GM23248 (cell line): ENCODE measurements at regions not wholly inside any gene's neighbourhood (a gene's known extent, or its start where the extent isn't known, plus 50 kb on each side); places are given as distances from the start of the nearest gene placed in this dataset.

ENCODE experiments used
- DNase-seq: peaks from one replicate; pipeline ENCODE4 v3.0.0-alpha.2; 2015
- H2AFZ ChIP-seq: fragments of 200-600 bp; sonication (generic); 2 replicates; pipeline ENCODE4 v1.6.1; 2016; ENCODE audit warnings: antibody characterized with exemption
- H3F3A ChIP-seq: fragments of 200-600 bp; sonication (generic); 2 replicates; pipeline ENCODE4 v1.6.1; 2016; ENCODE audit warnings: mild to moderate bottlenecking, antibody characterized with exemption, mixed run types; ENCODE audit not compliant: insufficient read depth
- H3K27ac ChIP-seq: fragments of 200-600 bp; sonication (generic); 2 replicates; pipeline ENCODE4 v1.5.1; 2016; ENCODE audit warnings: mild to moderate bottlenecking
- H3K27me3 ChIP-seq: fragments of 200-600 bp; sonication (generic); replicated peaks from 2 replicates; pipeline ENCODE4 v1.6.1; 2016; ENCODE audit warnings: mild to moderate bottlenecking; ENCODE audit not compliant: insufficient read depth
- H3K36me3 ChIP-seq: fragments of 200-600 bp; sonication (generic); 2 replicates; pipeline ENCODE4 v1.6.1; 2016; ENCODE audit warnings: low read depth, mild to moderate bottlenecking
- H3K4me1 ChIP-seq: fragments of 200-600 bp; sonication (generic); 2 replicates; pipeline ENCODE4 v1.6.1; 2016; ENCODE audit warnings: mild to moderate bottlenecking; ENCODE audit not compliant: insufficient read depth
- H3K4me2 ChIP-seq: fragments of 200-600 bp; sonication (generic); one replicate; pipeline ENCODE4 v1.6.1; 2016; ENCODE audit warnings: mild to moderate bottlenecking; ENCODE audit not compliant: unreplicated experiment
- H3K4me3 ChIP-seq: fragments of 200-600 bp; sonication (generic); 2 replicates; pipeline ENCODE4 v1.5.1; 2016; ENCODE audit warnings: mild to moderate bottlenecking
- H3K79me2 ChIP-seq: fragments of 200-600 bp; sonication (generic); 2 replicates; pipeline ENCODE4 v1.6.1; 2016; ENCODE audit warnings: mild to moderate bottlenecking; ENCODE audit not compliant: insufficient read depth
- H3K9ac ChIP-seq: fragments of 200-600 bp; sonication (generic); 2 replicates; pipeline ENCODE4 v1.6.1; 2016; ENCODE audit warnings: mild to moderate bottlenecking
- H3K9me2 ChIP-seq: fragments of 200-600 bp; sonication (generic); 2 replicates; pipeline ENCODE4 v1.6.1; 2016; ENCODE audit warnings: mixed run types, mild to moderate bottlenecking, moderate library complexity; ENCODE audit not compliant: insufficient read depth
- H3K9me3 ChIP-seq: fragments of 200-600 bp; sonication (generic); one replicate; pipeline ENCODE4 v1.6.1; 2017; ENCODE audit warnings: low read depth
- H4K20me1 ChIP-seq: fragments of 200-600 bp; sonication (generic); 2 replicates; pipeline ENCODE4 v1.6.0; 2016; ENCODE audit not compliant: insufficient read depth
- EZH2 ChIP-seq: fragments of 200-600 bp; sonication (generic); IDR thresholded peaks from 2 replicates; pipeline ENCODE4 v1.6.1; 2018; ENCODE audit warnings: antibody characterized with exemption, mild to moderate bottlenecking; ENCODE audit not compliant: insufficient read depth, poor library complexity, severe bottlenecking
- EZH2phosphoT487 ChIP-seq: fragments of 200-600 bp; sonication (generic); IDR thresholded peaks from 2 replicates; pipeline ENCODE4 v1.6.1; 2018; ENCODE audit warnings: antibody characterized with exemption, moderate library complexity, mild to moderate bottlenecking, low read depth; ENCODE audit not compliant: insufficient read depth
- whole genome bisulfite sequencing, 2 experiments: methylation state at CpG; one replicate each; pipeline ENCODE4 v1.1.6; 2015 to 2017; ENCODE audit warnings: low lambda C conversion rate in 2 of 2, low coverage in 1 of 2; ENCODE audit errors: missing lambda C conversion rate in 2 of 2; 5-methylcytosine and 5-hydroxymethylcytosine counted together
- in situ Hi-C: fragments of 300-500 bp; cut with MboI; formaldehyde crosslinking; loops from 2 replicates; pipeline ENCODE4 v1.15.0; 2020

- H3K9me3 ChIP-seq = no peaks in the 10 kb centered on the region
- no peaks in the 10 kb centered on the region for H3K36me3 ChIP-seq
- H3K9ac ChIP-seq = no peak overlapping the region
- H2AFZ ChIP-seq = no peak overlapping the region
- TF ChIP-seq EZH2phosphoT487 (no peak), EZH2 (no peak)
- in situ Hi-C loops = no loop called here
- H3K4me1 ChIP-seq = peaks cover 8% of the 10 kb centered on the region; the same call in 1 of the 2 replicates
- no peaks in the 10 kb centered on the region; the same call in 1 of the 2 replicates for H3K27me3 ChIP-seq
- H3K27ac ChIP-seq = no peak overlapping the region
- H3K9me2 ChIP-seq = no peaks in the 10 kb centered on the region
- H3K79me2 ChIP-seq = no peaks in the 10 kb centered on the region
- 68 to 78% methylated on average over 4 of the region's 4 CpGs for WGBS, 2 experiments
- no peaks in the 10 kb centered on the region for H3F3A ChIP-seq
- H4K20me1 ChIP-seq = no peaks in the 10 kb centered on the region
- no peak overlapping the region for H3K4me3 ChIP-seq
- no peak for DNase-seq
- no peak overlapping the region for H3K4me2 ChIP-seq
Observed at GRCh38 chr10:78448470-78448869, 414.8 kb downstream of the RPS24 start.

DNA sequence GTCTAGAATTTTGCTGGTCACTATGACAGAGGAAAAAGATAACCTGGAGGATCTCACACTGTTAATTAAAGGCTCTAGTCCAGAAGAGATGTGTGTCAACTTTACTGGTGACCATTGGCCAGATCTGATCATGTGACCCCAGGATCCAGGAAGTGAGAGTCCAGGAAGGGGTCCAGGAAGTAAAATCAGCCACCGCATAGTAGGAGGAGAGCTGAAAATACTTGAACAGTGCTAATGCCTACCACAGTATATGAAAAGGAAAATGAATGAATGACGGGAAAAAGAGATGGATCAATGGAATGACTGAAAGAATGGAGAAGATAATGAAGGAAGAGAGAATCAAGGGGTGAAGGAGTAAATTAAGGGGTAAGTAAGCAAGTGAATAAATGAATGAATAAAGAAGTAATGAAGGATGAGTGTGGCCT is 415.3 kb downstream of the RPS24 start:
- Histone ChIP-seq H3K4me1 (peaks cover 8% of the 10 kb centered on the region; the same call in 1 of the 2 replicates), H3K9me2 (no peaks in the 10 kb centered on the region), H3K9me3 (no peaks in the 10 kb centered on the region), H3K27me3 (no peaks in the 10 kb centered on the region; the same call in 1 of the 2 replicates), H4K20me1 (no peaks in the 10 kb centered on the region), H3K27ac (no peak overlapping the region), H3K9ac (no peak overlapping the region), H3K36me3 (no peaks in the 10 kb centered on the region), H2AFZ (no peak overlapping the region), H3K79me2 (no peaks in the 10 kb centered on the region), H3K4me2 (no peak overlapping the region), H3K4me3 (no peak overlapping the region), H3F3A (no peaks in the 10 kb centered on the region)
- TF ChIP-seq EZH2phosphoT487 (no peak), EZH2 (no peak)
- WGBS, 2 experiments = 74 to 90% methylated on average over 2 of the region's 2 CpGs
- DNase-seq = no peak
- in situ Hi-C loops = no loop called here

DNA sequence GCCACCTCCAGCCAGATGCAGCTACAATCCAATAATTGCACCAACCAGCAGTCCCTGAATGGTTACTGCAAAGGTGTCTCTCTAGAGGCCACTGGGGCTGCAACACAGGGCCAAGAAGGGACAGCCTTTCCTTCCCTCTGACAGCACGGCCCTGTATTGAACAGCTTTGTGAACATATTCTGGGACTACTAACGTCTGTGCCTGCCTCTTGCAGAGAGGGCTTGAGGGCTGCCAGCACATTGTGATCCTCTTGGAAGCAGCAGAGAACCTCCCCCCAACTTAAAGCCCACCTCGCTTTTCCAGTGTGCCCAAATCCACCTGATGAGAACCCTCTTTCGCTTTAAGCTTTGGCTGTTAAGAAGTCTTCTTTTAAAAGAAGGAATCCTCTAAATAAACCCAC is 415.9 kb downstream of the RPS24 start:
- Histone ChIP-seq H3K4me3 (no peak overlapping the region), H3F3A (no peaks in the 10 kb centered on the region), H3K9me3 (no peaks in the 10 kb centered on the region), H3K79me2 (no peaks in the 10 kb centered on the region), H3K4me2 (no peak overlapping the region), H3K4me1 (peaks cover 8% of the 10 kb centered on the region; the same call in 1 of the 2 replicates), H3K27me3 (no peaks in the 10 kb centered on the region; the same call in 1 of the 2 replicates), H3K9ac (no peak overlapping the region), H3K27ac (no peak overlapping the region), H3K36me3 (no peaks in the 10 kb centered on the region), H4K20me1 (no peaks in the 10 kb centered on the region), H2AFZ (no peak overlapping the region), H3K9me2 (no peaks in the 10 kb centered on the region)
- no peak for DNase-seq
- WGBS, 2 experiments = 87 to 88% methylated on average over 4 of the region's 4 CpGs
- in situ Hi-C loops = no loop called here
- no peak for TF ChIP-seq EZH2phosphoT487
- no peak for TF ChIP-seq EZH2

GRCh38 chr10:78450239-78450638 is 416.6 kb downstream of the RPS24 start:
- in situ Hi-C loops = no loop called here
- no peaks in the 10 kb centered on the region for H3K9me3 ChIP-seq
- H3F3A ChIP-seq = no peaks in the 10 kb centered on the region
- H3K9ac ChIP-seq = no peak overlapping the region
- TF ChIP-seq EZH2 = no peak
- TF ChIP-seq EZH2phosphoT487 = no peak
- no peaks in the 10 kb centered on the region for H3K9me2 ChIP-seq
- no peaks in the 10 kb centered on the region for H3K36me3 ChIP-seq
- DNase-seq = no peak
- no peak overlapping the region for H3K4me3 ChIP-seq
- H2AFZ ChIP-seq = no peak overlapping the region
- no peaks in the 10 kb centered on the region; the same call in 1 of the 2 replicates for H3K27me3 ChIP-seq
- 94 to 96% methylated on average over 3 of the region's 3 CpGs for WGBS, 2 experiments
- no peak overlapping the region for H3K4me2 ChIP-seq
- no peaks in the 10 kb centered on the region for H3K79me2 ChIP-seq
- H3K27ac ChIP-seq = no peak overlapping the region
- H3K4me1 ChIP-seq = peaks cover 8% of the 10 kb centered on the region; the same call in 1 of the 2 replicates
- no peaks in the 10 kb centered on the region for H4K20me1 ChIP-seq
